Fibroblast of peridontal ligament (primary cell): ENCODE measurements at regions not wholly inside any gene's neighbourhood (a gene's known extent, or its start where the extent isn't known, plus 50 kb on each side); places are given as distances from the start of the nearest gene placed in this dataset.
"Not testable (repeated sequence)": the region's sequence is repeated elsewhere in the genome, so short reads cannot be mapped to it uniquely, and the experiment has no call there.

Experiments used
- DNase-seq: peaks from one replicate; pipeline ENCODE4 v3.0.0-alpha.2; 2010; ENCODE audit errors: extremely low read depth

- DNase-seq, result no peak
Measured at GRCh38 chr3:67957268-67957667, 302.9 kb upstream of the SUCLG2 start.

- no peak for DNase-seq
Measured at GRCh38 chr3:67947808-67948508, 293.5 kb upstream of the SUCLG2 start.

DNA sequence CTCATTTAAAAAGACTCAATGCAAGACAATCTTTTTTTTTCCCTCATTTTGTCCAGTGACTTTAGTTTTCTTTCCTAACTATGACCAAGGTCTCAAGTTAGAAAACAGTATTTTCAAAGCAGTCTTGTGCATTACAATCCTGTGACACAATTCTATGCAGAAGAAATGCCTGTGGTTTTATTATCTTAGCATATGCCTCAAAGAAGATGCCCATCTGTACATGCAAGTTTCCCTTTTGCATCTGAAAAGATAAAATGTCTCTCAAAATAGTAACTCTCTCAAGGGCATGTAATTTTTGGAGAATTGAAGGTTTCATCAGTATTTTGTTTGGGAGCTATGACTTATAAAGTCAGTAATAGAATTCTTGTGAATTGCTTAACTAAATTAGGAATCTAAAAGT, 292.0 kb upstream of the SUCLG2 start:
- DNase-seq, result no peak

DNA sequence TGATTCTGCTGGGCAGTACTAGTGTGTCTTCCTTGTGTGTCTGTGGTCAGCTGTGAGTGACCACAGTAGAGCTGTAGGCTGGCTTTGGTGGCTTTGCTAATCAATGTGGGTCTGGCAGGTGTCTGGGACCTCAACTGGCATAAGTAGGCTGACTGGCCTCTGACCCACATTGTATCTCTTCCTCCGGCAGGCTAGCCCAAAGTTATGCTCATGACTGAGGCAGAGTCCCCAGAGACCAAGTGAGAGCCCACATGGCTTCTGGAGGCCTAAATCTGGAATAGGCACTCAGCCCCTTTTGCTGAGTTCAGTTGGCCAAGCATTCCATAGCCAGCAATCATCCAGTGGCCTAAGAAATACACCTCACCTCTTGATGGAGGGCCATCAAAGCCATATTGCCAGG, 289.1 kb upstream of the SUCLG2 start:
- no peak for DNase-seq

DNA sequence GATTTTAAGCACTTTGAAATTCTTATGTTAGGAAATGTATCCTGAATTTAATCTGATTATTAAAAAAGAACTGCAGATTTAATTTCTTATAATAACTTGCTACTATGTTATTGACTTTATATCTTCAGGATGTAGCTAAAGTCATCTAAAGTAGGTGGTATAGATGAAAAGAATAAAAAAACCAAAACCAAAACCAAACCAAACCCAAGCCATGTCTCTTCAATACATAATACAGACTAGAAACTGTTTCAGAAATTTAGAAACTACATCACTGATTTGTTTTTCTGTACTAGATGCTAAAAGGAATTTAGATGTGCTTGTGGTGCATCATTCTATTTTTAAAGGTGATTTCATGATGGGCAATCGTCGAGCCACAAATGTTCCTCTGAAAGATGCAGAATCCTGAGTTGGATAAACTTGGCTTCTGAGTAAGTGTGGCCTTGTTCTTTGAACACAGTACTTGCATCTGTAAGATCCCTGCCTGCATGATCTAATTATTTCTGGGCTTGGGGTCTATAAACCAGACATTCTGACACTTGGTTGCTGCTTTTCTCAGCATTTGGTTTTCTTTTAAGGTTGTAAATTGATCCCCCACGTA, 287.1 kb upstream of the SUCLG2 start:
- no peak for DNase-seq

- DNase-seq, result peak; percentile 1
Measured at GRCh38 chr3:67940210-67940952, 286.0 kb upstream of the SUCLG2 start.

- no peak for DNase-seq
Measured at GRCh38 chr3:67937498-67938118, 283.2 kb upstream of the SUCLG2 start.

GRCh38 chr3:67930394-67930793, 276.0 kb upstream of the SUCLG2 start:
- not testable (repeated sequence) for DNase-seq

DNA sequence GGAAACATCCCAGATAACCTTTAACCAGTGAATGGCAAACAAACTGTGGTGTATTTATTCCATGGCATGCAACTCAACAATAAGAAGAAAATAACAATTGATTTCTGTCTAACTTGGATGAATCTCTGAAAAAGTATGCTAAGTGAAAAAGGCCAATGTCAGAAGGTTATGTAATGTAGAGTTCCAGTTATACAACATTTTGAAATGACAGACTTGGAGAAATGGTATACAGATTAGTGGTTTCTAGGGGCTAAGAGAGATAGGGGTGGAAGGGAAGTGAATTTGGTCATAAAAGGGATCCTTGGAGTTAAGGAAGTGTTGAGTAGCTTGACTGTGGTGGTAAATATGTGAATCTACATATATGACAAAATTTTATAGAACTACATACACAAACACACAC, 269.4 kb upstream of the SUCLG2 start:
- no peak for DNase-seq

DNA sequence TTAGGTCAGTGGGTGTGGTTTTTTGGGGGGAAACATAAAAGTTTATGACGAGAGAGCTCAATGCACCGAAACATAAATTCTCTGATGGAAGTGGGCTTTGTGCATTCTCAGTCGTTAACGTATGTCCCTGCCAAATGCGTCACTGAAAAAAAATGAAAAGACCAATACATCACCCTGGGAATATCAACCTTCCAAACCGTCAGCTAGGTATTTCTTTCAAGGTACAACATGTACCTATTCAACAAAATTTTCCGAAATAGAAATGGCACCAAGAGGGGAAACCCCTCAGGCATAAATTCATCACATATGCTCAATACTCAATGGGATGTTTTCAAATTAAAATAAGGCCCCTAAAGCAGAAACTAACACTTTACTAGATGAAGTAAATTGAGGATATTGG, 266.6 kb upstream of the SUCLG2 start:
- no peak for DNase-seq

- DNase-seq, result no peak
Measured at GRCh38 chr3:67920311-67920710, 265.9 kb upstream of the SUCLG2 start.

DNA sequence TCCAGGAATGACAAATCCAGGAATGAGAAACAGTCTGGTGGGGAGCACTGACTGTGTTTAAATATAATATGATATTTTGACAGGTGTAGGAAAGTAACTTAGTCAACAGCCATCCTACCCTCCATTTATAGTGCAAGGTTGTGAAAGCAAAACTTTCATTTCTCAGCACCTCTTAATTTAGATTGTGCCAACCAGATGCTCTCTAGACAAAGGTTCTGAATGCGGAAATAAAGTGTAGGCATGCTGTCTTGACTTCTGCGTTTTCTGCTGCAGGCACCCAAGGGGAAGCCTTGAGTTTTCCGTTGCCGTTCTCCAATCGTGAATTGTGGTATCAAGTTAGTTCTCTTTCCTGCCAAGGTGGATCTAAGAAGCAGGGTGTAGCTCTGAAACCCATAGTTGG, 261.9 kb upstream of the SUCLG2 start:
- no peak for DNase-seq

DNA sequence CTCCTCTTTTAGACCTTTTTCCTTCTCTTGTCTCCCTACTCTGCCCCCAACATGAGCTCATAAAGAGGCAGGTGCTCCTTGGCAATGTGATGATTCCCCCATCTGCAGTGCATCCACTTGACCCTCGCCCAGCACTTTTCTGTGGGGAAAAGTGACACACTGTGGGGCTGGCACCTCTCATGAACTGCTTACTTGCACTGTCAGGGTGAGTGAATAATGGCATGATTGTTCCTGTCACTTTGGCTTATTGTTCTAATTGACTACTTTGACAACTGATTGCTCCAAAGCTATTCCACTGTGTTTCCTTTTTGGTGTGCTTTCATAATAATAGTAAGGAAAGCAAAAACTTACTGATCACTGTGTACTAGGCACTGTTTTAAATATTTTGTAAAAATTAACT, 253.3 kb upstream of the SUCLG2 start:
- DNase-seq, result no peak

DNA sequence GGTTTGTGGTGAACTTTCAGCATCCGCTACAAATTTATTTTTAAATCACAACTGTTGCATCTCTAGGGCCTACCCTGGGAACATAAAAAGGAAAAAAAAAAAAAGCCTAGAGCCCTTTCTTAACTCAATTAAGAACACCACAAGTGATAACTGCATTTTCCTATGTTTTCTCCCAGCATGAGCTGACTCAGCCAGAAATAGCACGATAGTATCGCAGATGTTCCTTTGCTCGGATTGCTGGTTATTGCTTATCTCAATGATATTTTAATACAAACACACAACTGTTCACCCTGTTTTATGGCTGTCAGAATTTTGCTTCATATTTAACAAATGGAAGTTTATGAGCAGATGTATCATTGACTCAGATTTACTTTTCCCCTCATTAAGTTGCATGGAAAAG, 251.8 kb upstream of the SUCLG2 start:
- no peak for DNase-seq

DNA sequence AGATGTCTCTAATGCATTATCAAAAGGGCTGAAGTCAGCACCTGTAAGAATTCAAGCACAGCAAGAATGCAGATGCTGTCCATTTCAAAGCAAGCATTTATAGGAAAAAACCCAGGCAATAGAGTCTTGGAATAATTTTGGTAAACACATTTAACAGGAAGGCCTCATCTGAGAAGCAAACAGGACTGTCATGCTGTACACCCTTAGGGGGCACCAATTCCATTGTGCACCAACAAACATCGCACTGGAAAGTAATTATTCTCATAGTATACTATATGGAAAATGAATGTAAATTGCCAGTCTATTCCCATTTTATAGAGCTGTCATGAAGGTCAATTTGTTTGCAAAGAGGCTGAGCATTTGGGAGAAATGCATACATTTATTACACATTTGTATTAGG, 247.3 kb upstream of the SUCLG2 start:
- no peak for DNase-seq

DNA sequence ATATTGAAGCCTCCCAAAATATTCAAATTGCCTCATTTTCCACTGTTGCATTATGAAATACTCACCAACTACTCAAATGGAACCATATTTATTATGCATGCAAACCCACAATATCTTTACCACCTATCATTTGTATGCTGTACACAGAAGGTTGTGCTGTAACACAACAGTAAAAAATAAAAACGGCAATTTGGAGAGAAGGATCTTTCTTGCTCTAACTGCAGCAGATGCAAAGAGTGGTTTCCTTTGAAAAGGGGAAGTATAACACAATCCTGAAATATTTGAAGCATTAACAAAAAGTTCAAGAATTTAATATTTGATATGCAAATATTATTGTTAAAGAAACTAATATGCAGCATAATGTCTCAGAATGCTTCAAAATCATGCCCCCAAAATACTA, 244.5 kb upstream of the SUCLG2 start:
- no peak for DNase-seq

DNA sequence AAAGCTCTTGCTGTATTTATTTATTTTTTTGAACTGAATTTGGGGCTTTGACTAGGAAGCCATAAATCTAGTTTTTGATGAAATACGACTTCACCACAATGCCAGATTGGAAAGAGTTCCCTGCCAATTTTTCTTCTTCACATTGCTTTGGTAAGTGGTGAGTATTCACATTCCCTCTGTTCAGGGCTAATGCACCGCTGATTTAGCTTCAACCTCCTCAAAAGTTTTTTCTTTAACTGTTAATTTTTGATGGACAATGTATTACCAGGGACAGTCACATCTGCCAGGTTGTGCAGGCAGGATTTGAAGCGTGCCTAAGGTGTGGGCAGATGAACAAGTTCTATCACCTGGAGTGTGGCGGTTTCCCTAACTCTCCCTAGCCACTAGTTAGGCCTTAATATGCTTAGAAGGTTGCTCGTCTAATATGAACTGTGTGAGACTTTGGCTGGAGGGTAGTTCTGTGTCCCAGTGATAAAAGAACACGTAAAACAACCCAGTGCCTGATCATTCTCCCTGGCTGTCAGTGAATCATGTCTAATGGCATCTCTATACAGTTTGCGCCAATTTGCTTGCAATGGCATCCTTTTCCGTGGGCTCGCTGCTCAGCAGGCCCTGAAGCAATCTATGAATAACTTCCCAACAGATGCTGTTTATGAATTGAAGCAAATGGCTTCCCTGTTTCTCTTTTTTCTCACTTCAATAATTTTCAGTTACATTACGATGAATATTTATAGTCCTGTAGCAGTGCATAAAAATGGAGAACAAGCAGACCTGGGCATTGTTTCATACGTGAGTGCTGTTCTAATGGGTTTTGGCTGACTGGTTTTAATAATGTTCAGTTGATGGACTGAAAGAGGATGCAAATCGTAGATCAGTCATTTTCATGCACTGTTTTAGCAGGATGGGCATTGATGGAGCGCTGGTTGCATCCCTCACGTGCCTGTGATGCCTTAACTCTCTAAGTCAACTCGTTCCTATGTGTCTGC, 243.2 kb upstream of the SUCLG2 start:
- no peak for DNase-seq

DNA sequence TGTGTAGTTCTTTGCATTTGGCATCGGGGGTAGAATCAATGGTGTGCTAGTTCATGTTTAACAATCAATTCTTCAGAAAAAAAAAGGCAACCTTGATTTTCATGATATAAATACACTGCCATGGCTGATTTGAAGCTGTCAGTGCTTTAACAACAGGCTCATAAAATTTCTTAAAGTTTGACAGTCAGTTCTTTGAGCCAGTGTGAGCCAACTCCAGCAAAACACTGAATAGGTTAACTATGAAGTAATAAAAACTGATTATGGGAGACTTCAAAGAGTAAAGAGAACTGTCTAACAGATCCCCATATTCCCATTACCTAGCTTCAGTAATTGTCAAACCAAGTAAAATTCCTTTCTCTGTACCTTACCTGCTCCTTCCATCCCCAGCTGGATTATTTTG, 241.7 kb upstream of the SUCLG2 start:
- DNase-seq, result no peak

DNA sequence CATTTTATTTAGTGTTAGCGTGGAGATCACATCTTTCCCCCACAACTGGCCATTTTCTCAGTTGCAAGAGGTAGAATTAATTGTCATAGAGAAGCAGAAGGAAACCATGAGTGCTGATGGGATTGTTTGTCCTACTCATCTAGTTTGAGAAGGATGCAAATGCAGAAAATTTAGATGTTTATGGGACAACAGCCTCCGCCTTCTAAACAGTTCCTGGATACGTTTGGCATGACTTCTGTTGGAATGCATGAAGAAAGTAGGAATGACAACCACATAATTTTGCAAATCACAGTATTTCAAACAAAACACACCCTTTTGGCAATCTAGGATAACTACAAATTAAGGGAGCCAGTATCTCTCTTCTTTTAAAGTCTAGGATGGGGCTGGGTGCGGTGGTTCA, 240.1 kb upstream of the SUCLG2 start:
- DNase-seq, result no peak

GRCh38 chr3:67884345-67884744, 229.9 kb upstream of the SUCLG2 start:
- no peak for DNase-seq

- DNase-seq, result no peak
Measured at GRCh38 chr3:67883766-67884165, 229.4 kb upstream of the SUCLG2 start.

DNA sequence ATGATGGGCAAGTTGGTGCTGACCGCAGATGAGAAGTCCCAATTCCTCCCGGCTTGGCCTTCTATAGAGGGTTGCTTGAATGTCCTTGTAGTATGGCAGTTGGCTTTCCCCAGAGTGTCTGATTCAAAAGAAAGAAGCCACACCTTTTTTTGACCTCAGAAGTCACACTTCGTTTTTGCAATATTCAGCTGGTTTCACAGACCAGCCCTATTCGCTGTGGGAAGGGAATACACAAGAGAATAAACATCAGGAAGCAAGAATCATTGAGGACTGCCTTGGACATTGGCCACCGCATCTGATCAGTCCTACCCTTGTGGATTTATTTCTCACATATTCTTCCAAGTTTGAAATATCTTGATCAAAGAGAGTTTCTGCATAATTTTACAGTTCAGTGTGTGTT, 228.6 kb upstream of the SUCLG2 start:
- no peak for DNase-seq
